Upper lobe of right lung (tissue), 1 donor: ENCODE measurements at regions not wholly inside any gene's neighbourhood (a gene's known extent, or its start where the extent isn't known, plus 50 kb on each side); places are given as distances from the start of the nearest gene placed in this dataset.

Experiments
- ATAC-seq: fragments of 200-7000 bp; cut with Tn5 transposase; one replicate; pipeline ENCODE4 v1.9.1; 2020; ENCODE audit warnings: mild to moderate bottlenecking, moderate library complexity
- DNase-seq: peaks from one replicate; pipeline ENCODE4 v3.0.0-alpha.2; 2020
- H3K27ac ChIP-seq: fragments of 200-600 bp; one replicate; pipeline ENCODE4 v1.8.0; 2022
- H3K27me3 ChIP-seq: fragments of 200-600 bp; one replicate; pipeline ENCODE4 v1.8.0; 2022; ENCODE audit warnings: mild to moderate bottlenecking
- H3K36me3 ChIP-seq: fragments of 200-600 bp; one replicate; pipeline ENCODE4 v1.8.0; 2022
- H3K4me1 ChIP-seq: fragments of 200-600 bp; one replicate; pipeline ENCODE4 v1.8.0; 2022
- H3K4me3 ChIP-seq: fragments of 200-600 bp; one replicate; pipeline ENCODE4 v1.8.0; 2022; ENCODE audit warnings: mild to moderate bottlenecking
- H3K9me3 ChIP-seq: fragments of 200-600 bp; one replicate; pipeline ENCODE4 v1.8.0; 2022
- intact Hi-C: fragments of 100-400 bp; cut with DNase I; formaldehyde crosslinking; loops from one replicate; pipeline ENCODE4 v1.11.0; 2022
- TF ChIP-seq, protein P1 (sequence below): fragments of 200-600 bp; IDR thresholded peaks from one replicate; pipeline ENCODE4 v1.8.0; 2022; ENCODE audit warnings: antibody characterized with exemption
- donor health status: DM: no; HTN: yes; CAD: no; lungs with severe emphysema.

DNA sequence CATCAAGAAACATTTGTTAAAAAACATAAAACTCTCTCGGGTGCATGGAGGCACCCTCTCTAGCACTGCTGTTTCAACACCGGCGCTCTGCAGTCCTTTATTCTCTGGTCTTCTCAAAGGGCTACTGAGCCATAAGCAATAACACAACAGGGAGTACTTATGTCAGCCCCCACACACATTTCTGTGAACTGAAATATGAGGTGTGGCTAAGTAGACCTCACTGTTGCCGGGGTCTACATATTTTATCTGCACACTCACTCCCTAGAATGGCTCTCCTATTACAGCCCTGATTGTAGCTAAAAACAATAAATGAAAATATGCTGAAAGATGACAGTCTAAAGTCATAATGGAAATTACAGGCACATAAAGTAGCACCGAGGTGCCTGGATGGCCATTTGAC lies 235.1 kb downstream of the GRB14 start:
- Histone ChIP-seq H3K27ac (no peak overlapping the region), H3K4me1 (no peaks in the 10 kb centered on the region), H3K9me3 (no peaks in the 10 kb centered on the region), H3K4me3 (no peak overlapping the region), H3K36me3 (no peaks in the 10 kb centered on the region), H3K27me3 (no peaks in the 10 kb centered on the region)
- DNase-seq: no peak
- intact Hi-C loops: no loop called here
- no peak for ATAC-seq
- TF ChIP-seq, protein P1, sequence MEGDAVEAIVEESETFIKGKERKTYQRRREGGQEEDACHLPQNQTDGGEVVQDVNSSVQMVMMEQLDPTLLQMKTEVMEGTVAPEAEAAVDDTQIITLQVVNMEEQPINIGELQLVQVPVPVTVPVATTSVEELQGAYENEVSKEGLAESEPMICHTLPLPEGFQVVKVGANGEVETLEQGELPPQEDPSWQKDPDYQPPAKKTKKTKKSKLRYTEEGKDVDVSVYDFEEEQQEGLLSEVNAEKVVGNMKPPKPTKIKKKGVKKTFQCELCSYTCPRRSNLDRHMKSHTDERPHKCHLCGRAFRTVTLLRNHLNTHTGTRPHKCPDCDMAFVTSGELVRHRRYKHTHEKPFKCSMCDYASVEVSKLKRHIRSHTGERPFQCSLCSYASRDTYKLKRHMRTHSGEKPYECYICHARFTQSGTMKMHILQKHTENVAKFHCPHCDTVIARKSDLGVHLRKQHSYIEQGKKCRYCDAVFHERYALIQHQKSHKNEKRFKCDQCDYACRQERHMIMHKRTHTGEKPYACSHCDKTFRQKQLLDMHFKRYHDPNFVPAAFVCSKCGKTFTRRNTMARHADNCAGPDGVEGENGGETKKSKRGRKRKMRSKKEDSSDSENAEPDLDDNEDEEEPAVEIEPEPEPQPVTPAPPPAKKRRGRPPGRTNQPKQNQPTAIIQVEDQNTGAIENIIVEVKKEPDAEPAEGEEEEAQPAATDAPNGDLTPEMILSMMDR: no peak

DNA sequence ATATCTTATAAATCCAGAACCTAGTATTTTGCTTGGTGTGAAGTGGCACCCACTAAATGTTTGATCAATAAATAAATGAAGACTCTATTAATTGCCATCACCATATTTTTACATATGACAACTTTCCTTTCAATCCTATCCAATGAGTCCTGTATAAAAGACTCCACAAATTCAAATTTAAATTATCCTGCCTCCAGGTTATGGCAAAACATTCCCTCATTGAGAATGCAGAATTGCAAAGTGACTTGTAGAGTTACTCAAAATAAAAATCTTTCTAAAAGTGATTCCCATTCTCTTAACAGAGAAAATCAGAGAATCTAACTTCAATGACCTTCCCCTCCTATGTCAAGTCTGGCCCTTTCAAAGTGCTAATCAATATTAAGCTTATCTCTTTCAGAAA lies 236.8 kb downstream of the GRB14 start:
- ATAC-seq (no peak), DNase-seq (no peak)
- H3K27ac ChIP-seq: no peak overlapping the region
- intact Hi-C loops: no loop called here
- H3K36me3 ChIP-seq: no peaks in the 10 kb centered on the region
- H3K4me1 ChIP-seq: no peaks in the 10 kb centered on the region
- no peak overlapping the region for H3K4me3 ChIP-seq
- TF ChIP-seq, protein P1: no peak
- H3K9me3 ChIP-seq: no peaks in the 10 kb centered on the region
- no peaks in the 10 kb centered on the region for H3K27me3 ChIP-seq

DNA sequence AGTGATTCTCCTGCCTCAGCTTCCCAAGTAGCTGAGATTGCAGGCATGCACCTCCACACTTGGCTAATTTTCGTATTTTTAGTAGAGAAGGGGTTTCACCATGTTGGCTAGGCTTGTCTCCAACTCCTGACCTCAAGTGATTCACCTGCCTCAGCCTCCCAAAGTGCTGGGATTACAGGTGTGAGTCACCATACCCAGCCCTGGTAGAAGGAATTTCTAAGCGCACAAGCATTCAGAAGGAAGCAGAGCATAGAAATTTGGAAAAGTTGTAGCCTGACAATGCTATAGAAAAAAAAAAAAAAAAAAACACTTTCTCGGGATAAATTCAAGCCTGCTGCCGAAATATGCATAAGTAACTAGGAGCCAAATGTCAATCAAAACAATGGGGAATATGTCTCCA lies 249.4 kb downstream of the GRB14 start:
- H3K27me3 ChIP-seq: no peaks in the 10 kb centered on the region
- no peak for DNase-seq
- no peak overlapping the region for H3K4me3 ChIP-seq
- no peaks in the 10 kb centered on the region for H3K4me1 ChIP-seq
- no peaks in the 10 kb centered on the region for H3K36me3 ChIP-seq
- no peak overlapping the region for H3K27ac ChIP-seq
- TF ChIP-seq, protein P1: no peak
- intact Hi-C loops: no loop called here
- H3K9me3 ChIP-seq: no peaks in the 10 kb centered on the region
- no peak for ATAC-seq

GRCh38 chr2:164369366-164369765 lies 251.9 kb downstream of the GRB14 start:
- Histone ChIP-seq H3K4me3 (no peak overlapping the region), H3K4me1 (no peaks in the 10 kb centered on the region), H3K27ac (no peak overlapping the region), H3K9me3 (no peaks in the 10 kb centered on the region), H3K27me3 (no peaks in the 10 kb centered on the region), H3K36me3 (no peaks in the 10 kb centered on the region)
- ATAC-seq (no peak), DNase-seq (no peak)
- TF ChIP-seq, protein P1: no peak
- intact Hi-C loops: no loop called here

DNA sequence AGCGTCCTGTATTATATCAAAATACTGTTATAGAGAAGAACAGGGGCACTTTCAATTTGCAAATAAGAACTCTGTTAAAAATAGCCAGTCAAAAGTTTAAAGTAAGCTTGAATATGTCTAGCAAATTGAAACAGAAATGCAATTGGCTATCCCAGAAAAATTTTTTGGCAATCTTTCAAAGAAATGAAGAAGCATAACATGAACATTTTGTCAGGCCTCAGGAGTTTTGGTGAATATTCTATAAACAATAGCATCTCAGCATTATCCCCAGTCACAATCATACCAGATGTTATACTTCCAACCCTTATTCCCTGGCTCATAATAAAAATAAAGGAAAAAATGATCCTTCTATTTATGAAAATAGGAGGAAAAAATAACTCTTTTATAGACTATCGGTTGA lies 252.4 kb downstream of the GRB14 start:
- DNase-seq (no peak), ATAC-seq (no peak)
- no peaks in the 10 kb centered on the region for H3K9me3 ChIP-seq
- H3K27me3 ChIP-seq: no peaks in the 10 kb centered on the region
- no peaks in the 10 kb centered on the region for H3K36me3 ChIP-seq
- H3K4me1 ChIP-seq: no peaks in the 10 kb centered on the region
- intact Hi-C loops: no loop called here
- H3K27ac ChIP-seq: no peak overlapping the region
- no peak overlapping the region for H3K4me3 ChIP-seq
- TF ChIP-seq, protein P1: no peak

GRCh38 chr2:164363646-164364045 lies 257.6 kb downstream of the GRB14 start:
- Histone ChIP-seq H3K27me3 (no peaks in the 10 kb centered on the region), H3K36me3 (no peaks in the 10 kb centered on the region), H3K4me3 (no peak overlapping the region), H3K4me1 (no peaks in the 10 kb centered on the region), H3K9me3 (no peaks in the 10 kb centered on the region), H3K27ac (no peak overlapping the region)
- DNase-seq (no peak), ATAC-seq (no peak)
- TF ChIP-seq, protein P1: no peak
- intact Hi-C loops: no loop called here
